ENCODE measurements at regions not wholly inside any gene's neighbourhood (a gene's known extent, or its start where the extent isn't known, plus 50 kb on each side); places are given as distances from the start of the nearest gene placed in this dataset.
"Not testable (repeated sequence)": the region's sequence is repeated elsewhere in the genome, so short reads cannot be mapped to it uniquely, and the experiment has no call there.

- no peak overlapping the region for H3K4ac ChIP-seq (ENCODE audit: low read length)
- WGBS, 2 donors (ENCODE audit: extremely low coverage in 2 of 2, insufficient read length in 2 of 2, insufficient replicate concordance in 1 of 2), result no CpG with 5 or more reads among the region's 3 CpGs
- H2BK12ac ChIP-seq (ENCODE audit: low read length), result no peak overlapping the region
Measured at GRCh38 chr18:22528291-22528690, 110.6 kb upstream of the CTAGE1 start.

GRCh38 chr18:22534706-22535105 lies 117.0 kb upstream of the CTAGE1 start:
- not testable (repeated sequence) for DNase-seq (ENCODE audit: low spot score); H3K9ac ChIP-seq (ENCODE audit: low read depth, low read length, poor library complexity); H3K18ac ChIP-seq (ENCODE audit: low read length); H4K91ac ChIP-seq (ENCODE audit: low read depth, low read length, poor library complexity); H3K36me3 ChIP-seq (replicated peaks in 1 of 2; ENCODE audit: control insufficient read depth in 2 of 2, insufficient read depth in 2 of 2, low read length in 2 of 2); H2AFZ ChIP-seq (ENCODE audit: low read length); H3K79me1 ChIP-seq (ENCODE audit: low read depth, low read length); H3K9me3 ChIP-seq (replicated peaks in 1 of 2; ENCODE audit: control insufficient read depth in 2 of 2, insufficient read depth in 1 of 2, low read depth in 1 of 2, low read length in 2 of 2); H2BK120ac ChIP-seq (ENCODE audit: low read depth, low read length); H3K27ac ChIP-seq (replicated peaks; ENCODE audit: low read length); H3K4ac ChIP-seq (ENCODE audit: low read length); H3K4me2 ChIP-seq (ENCODE audit: insufficient read depth, low read length, poor library complexity, severe bottlenecking); H3K14ac ChIP-seq (ENCODE audit: low read length); H2BK5ac ChIP-seq (ENCODE audit: low read length); H3K27me3 ChIP-seq (ENCODE audit: control insufficient read depth in 3 of 3, insufficient read depth in 3 of 3, low read depth in 1 of 3, low read length in 3 of 3); H2BK12ac ChIP-seq (ENCODE audit: low read length); H3K4me1 ChIP-seq (ENCODE audit: control insufficient read depth in 2 of 2, insufficient read depth in 1 of 2, low read depth in 1 of 2, low read length in 2 of 2); H3K23ac ChIP-seq (ENCODE audit: low read depth, low read length, poor library complexity); H2BK15ac ChIP-seq (ENCODE audit: low read length); H3K4me3 ChIP-seq (ENCODE audit: low read length in 2 of 2); H2AK5ac ChIP-seq (ENCODE audit: low read depth, low read length); H4K8ac ChIP-seq (ENCODE audit: low read depth, low read length)
- no CpG with 5 or more reads among the region's 4 CpGs for WGBS, 2 donors (ENCODE audit: extremely low coverage in 2 of 2, insufficient read length in 2 of 2, insufficient replicate concordance in 1 of 2)

More at GRCh38 chr18:22528291-22528690, 110.6 kb upstream of the CTAGE1 start:
- no peak overlapping the region for H3K23ac ChIP-seq (ENCODE audit: low read depth, low read length, poor library complexity)
- H3K18ac ChIP-seq (ENCODE audit: low read length), result no peak overlapping the region
- no peaks in the 10 kb centered on the region for H3K36me3 ChIP-seq (replicated peaks in 1 of 2; ENCODE audit: control insufficient read depth in 2 of 2, insufficient read depth in 2 of 2, low read length in 2 of 2)
- no peaks in the 10 kb centered on the region for H3K27me3 ChIP-seq (ENCODE audit: control insufficient read depth in 3 of 3, insufficient read depth in 3 of 3, low read depth in 1 of 3, low read length in 3 of 3)
- DNase-seq (ENCODE audit: low spot score), result no peak
- no peak overlapping the region for H4K8ac ChIP-seq (ENCODE audit: low read depth, low read length)
- no peak overlapping the region for H3K4me2 ChIP-seq (ENCODE audit: insufficient read depth, low read length, poor library complexity, severe bottlenecking)
- no peak overlapping the region for H3K9ac ChIP-seq (ENCODE audit: low read depth, low read length, poor library complexity)
- no peak overlapping the region for H2BK120ac ChIP-seq (ENCODE audit: low read depth, low read length)
- H2BK15ac ChIP-seq (ENCODE audit: low read length), result no peak overlapping the region
- peaks cover 0 to 11% of the 10 kb centered on the region in 2 donors for H3K4me1 ChIP-seq (ENCODE audit: control insufficient read depth in 2 of 2, insufficient read depth in 1 of 2, low read depth in 1 of 2, low read length in 2 of 2)
- H4K91ac ChIP-seq (ENCODE audit: low read depth, low read length, poor library complexity), result no peak overlapping the region
- no peak overlapping the region for H3K14ac ChIP-seq (ENCODE audit: low read length)
- no peak overlapping the region for H3K4me3 ChIP-seq (ENCODE audit: low read length in 2 of 2)
- H2AFZ ChIP-seq (ENCODE audit: low read length), result no peak overlapping the region
- no peak overlapping the region for H3K27ac ChIP-seq (replicated peaks; ENCODE audit: low read length)
- no peak overlapping the region for H2AK5ac ChIP-seq (ENCODE audit: low read depth, low read length)
- no peaks in the 10 kb centered on the region for H3K79me1 ChIP-seq (ENCODE audit: low read depth, low read length)
- H2BK5ac ChIP-seq (ENCODE audit: low read length), result no peak overlapping the region
- no peaks in the 10 kb centered on the region for H3K9me3 ChIP-seq (replicated peaks in 1 of 2; ENCODE audit: control insufficient read depth in 2 of 2, insufficient read depth in 1 of 2, low read depth in 1 of 2, low read length in 2 of 2)

DNA sequence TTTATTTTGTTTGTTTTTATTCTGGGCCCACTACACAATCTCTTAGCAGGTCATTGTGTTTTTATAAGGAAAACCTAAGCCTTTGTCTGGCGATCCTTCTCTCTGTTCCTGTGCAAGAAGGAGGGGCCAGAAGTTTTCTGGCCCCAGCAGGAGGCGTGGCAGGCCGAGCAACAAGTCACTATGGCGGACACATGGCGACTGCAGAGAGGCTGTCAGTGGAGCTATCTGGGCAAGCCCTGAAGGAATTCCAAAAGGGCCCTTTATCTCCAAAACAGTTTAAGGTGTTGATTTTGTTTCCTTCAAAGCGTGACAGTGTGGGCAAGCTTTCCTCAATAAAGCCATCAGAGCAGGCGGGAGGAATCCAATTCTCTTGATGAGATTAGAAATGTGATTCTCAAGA lies 118.8 kb upstream of the CTAGE1 start:
- DNase-seq (ENCODE audit: low spot score), result no peak
- H3K4me1 ChIP-seq (ENCODE audit: control insufficient read depth in 2 of 2, insufficient read depth in 1 of 2, low read depth in 1 of 2, low read length in 2 of 2), result peaks cover 0 to 4% of the 10 kb centered on the region in 2 donors
- no peak overlapping the region for H3K14ac ChIP-seq (ENCODE audit: low read length)
- H3K27me3 ChIP-seq (ENCODE audit: control insufficient read depth in 3 of 3, insufficient read depth in 3 of 3, low read depth in 1 of 3, low read length in 3 of 3), result no peaks in the 10 kb centered on the region
- H2BK12ac ChIP-seq (ENCODE audit: low read length), result no peak overlapping the region
- H3K4ac ChIP-seq (ENCODE audit: low read length), result no peak overlapping the region
- H3K9me3 ChIP-seq (replicated peaks in 1 of 2; ENCODE audit: control insufficient read depth in 2 of 2, insufficient read depth in 1 of 2, low read depth in 1 of 2, low read length in 2 of 2), result peaks cover 0 to 3% of the 10 kb centered on the region in 2 donors
- H2BK15ac ChIP-seq (ENCODE audit: low read length), result no peak overlapping the region
- H2BK120ac ChIP-seq (ENCODE audit: low read depth, low read length), result no peak overlapping the region
- no peaks in the 10 kb centered on the region for H3K79me1 ChIP-seq (ENCODE audit: low read depth, low read length)
- H2AFZ ChIP-seq (ENCODE audit: low read length), result no peak overlapping the region
- WGBS, 2 donors (ENCODE audit: extremely low coverage in 2 of 2, insufficient read length in 2 of 2, insufficient replicate concordance in 1 of 2), result no CpG with 5 or more reads among the region's 7 CpGs
- H3K23ac ChIP-seq (ENCODE audit: low read depth, low read length, poor library complexity), result no peak overlapping the region
- H3K27ac ChIP-seq (replicated peaks; ENCODE audit: low read length), result no peak overlapping the region
- H2BK5ac ChIP-seq (ENCODE audit: low read length), result no peak overlapping the region
- H3K4me2 ChIP-seq (ENCODE audit: insufficient read depth, low read length, poor library complexity, severe bottlenecking), result no peak overlapping the region
- no peak overlapping the region for H3K9ac ChIP-seq (ENCODE audit: low read depth, low read length, poor library complexity)
- no peak overlapping the region for H2AK5ac ChIP-seq (ENCODE audit: low read depth, low read length)
- H3K4me3 ChIP-seq (ENCODE audit: low read length in 2 of 2), result no peak overlapping the region
- no peak overlapping the region for H4K8ac ChIP-seq (ENCODE audit: low read depth, low read length)
- peaks cover 0 to 2% of the 10 kb centered on the region in 2 donors for H3K36me3 ChIP-seq (replicated peaks in 1 of 2; ENCODE audit: control insufficient read depth in 2 of 2, insufficient read depth in 2 of 2, low read length in 2 of 2)
- H3K18ac ChIP-seq (ENCODE audit: low read length), result no peak overlapping the region
- no peak overlapping the region for H4K91ac ChIP-seq (ENCODE audit: low read depth, low read length, poor library complexity)

DNA sequence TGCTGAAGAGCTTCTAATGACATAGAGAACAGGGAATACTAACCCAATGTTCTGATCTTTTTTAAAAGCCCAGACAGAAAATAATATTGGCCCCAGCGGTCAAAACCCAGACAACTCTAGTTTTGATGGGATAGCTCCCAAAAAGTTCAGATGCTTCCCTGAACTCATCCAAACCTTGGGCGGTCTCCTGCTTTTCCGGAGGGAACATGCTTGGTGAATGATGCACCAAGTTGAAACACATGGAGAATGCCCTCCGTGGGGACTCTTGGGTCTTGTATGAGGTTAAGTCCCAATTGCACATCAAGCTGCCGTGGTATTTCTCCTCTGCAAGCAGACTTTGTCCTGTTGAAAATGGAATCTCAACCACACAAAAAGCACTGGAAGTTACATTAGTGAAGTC lies 120.7 kb upstream of the CTAGE1 start:
- no peak overlapping the region for H3K23ac ChIP-seq (ENCODE audit: low read depth, low read length, poor library complexity)
- H2AFZ ChIP-seq (ENCODE audit: low read length), result no peak overlapping the region
- H3K18ac ChIP-seq (ENCODE audit: low read length), result no peak overlapping the region
- peaks cover 0 to 2% of the 10 kb centered on the region in 2 donors for H3K36me3 ChIP-seq (replicated peaks in 1 of 2; ENCODE audit: control insufficient read depth in 2 of 2, insufficient read depth in 2 of 2, low read length in 2 of 2)
- no peak overlapping the region for H2BK12ac ChIP-seq (ENCODE audit: low read length)
- no peaks in the 10 kb centered on the region for H3K27me3 ChIP-seq (ENCODE audit: control insufficient read depth in 3 of 3, insufficient read depth in 3 of 3, low read depth in 1 of 3, low read length in 3 of 3)
- no peak overlapping the region for H2BK120ac ChIP-seq (ENCODE audit: low read depth, low read length)
- H3K4me3 ChIP-seq (ENCODE audit: low read length in 2 of 2), result no peak overlapping the region
- no peak overlapping the region for H3K4ac ChIP-seq (ENCODE audit: low read length)
- peaks cover 0 to 4% of the 10 kb centered on the region in 2 donors for H3K4me1 ChIP-seq (ENCODE audit: control insufficient read depth in 2 of 2, insufficient read depth in 1 of 2, low read depth in 1 of 2, low read length in 2 of 2)
- H3K79me1 ChIP-seq (ENCODE audit: low read depth, low read length), result no peaks in the 10 kb centered on the region
- no peak for DNase-seq (ENCODE audit: low spot score)
- H4K91ac ChIP-seq (ENCODE audit: low read depth, low read length, poor library complexity), result no peak overlapping the region
- WGBS, 2 donors (ENCODE audit: extremely low coverage in 2 of 2, insufficient read length in 2 of 2, insufficient replicate concordance in 1 of 2), result no CpG with 5 or more reads among the region's 5 CpGs
- H3K4me2 ChIP-seq (ENCODE audit: insufficient read depth, low read length, poor library complexity, severe bottlenecking), result no peak overlapping the region
- no peak overlapping the region for H3K27ac ChIP-seq (replicated peaks; ENCODE audit: low read length)
- no peak overlapping the region for H2BK15ac ChIP-seq (ENCODE audit: low read length)
- no peak overlapping the region for H4K8ac ChIP-seq (ENCODE audit: low read depth, low read length)
- no peak overlapping the region for H2BK5ac ChIP-seq (ENCODE audit: low read length)
- H2AK5ac ChIP-seq (ENCODE audit: low read depth, low read length), result no peak overlapping the region
- peaks cover 0 to 3% of the 10 kb centered on the region in 2 donors for H3K9me3 ChIP-seq (replicated peaks in 1 of 2; ENCODE audit: control insufficient read depth in 2 of 2, insufficient read depth in 1 of 2, low read depth in 1 of 2, low read length in 2 of 2)
- no peak overlapping the region for H3K14ac ChIP-seq (ENCODE audit: low read length)
- no peak overlapping the region for H3K9ac ChIP-seq (ENCODE audit: low read depth, low read length, poor library complexity)

Measured in neuronal stem cell (in vitro differentiated cells).